Lower leg skin (tissue), 4 donors: ENCODE measurements at regions not wholly inside any gene's neighbourhood (a gene's known extent, or its start where the extent isn't known, plus 50 kb on each side); places are given as distances from the start of the nearest gene placed in this dataset.

Experiments used
- DNase-seq, 2 donors: peaks; one replicate each; pipeline ENCODE4 v3.0.0-alpha.2; 2019; ENCODE audit warnings: low spot score in 2 of 2
- H3K4me3 ChIP-seq: fragments of 200-600 bp; sonication (generic); 2 replicates; pipeline ENCODE4 v1.5.1; 2017; ENCODE audit warnings: mild to moderate bottlenecking, low read depth; ENCODE audit not compliant: poor library complexity, severe bottlenecking
- POLR2A ChIP-seq, 2 donors: fragments of 450-650 bp; IDR thresholded peaks; one replicate each; pipeline ENCODE4 v1.6.1; 2016 to 2017; ENCODE audit warnings: antibody characterized with exemption in 2 of 2, mild to moderate bottlenecking in 1 of 2, moderate library complexity in 1 of 2
- WGBS, 2 donors: methylation state at CpG; one replicate each; pipeline ENCODE4 v1.1.5; 2018; 5-methylcytosine and 5-hydroxymethylcytosine counted together
- intact Hi-C: fragments of 100-400 bp; cut with DNase I; formaldehyde crosslinking; loops from one replicate; pipeline ENCODE4 v1.15.0; 2023; ENCODE audit warnings: low total_unique reads
- TF ChIP-seq, protein P1 (sequence below), 3 donors: fragments of 450-650 bp; IDR thresholded peaks; one replicate each; pipeline ENCODE4 v1.5.1; 2016; ENCODE audit warnings: antibody characterized with exemption in 3 of 3, mild to moderate bottlenecking in 3 of 3, moderate library complexity in 2 of 3

DNA sequence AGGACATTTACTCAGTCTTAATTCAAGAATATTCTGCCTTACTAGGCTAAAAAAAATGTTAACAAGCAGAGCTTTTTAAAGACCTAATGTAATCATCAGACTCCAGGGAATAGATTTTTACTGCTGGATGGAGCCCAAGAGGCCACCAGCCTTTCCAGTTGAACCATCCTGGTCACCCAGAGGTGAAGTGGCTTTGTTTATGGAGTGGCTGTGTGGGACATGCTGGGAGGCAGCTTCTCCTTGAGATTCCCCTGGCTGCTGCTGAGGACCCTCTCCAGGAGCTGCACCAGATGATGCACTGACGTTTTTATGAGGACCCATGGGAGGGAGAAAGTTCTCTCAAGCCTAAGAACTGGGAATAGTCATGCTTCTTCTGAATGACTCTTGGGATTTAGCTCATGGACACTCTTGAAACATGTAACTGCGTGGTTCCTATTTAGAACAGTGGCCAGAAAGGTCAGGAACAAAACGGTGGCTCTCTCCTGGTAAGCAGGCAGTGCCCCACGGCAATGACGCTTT lies 205.9 kb upstream of the MIR17HG start:
- WGBS, 2 donors: 45 to 58% methylated on average over 5 of the region's 5 CpGs
- no peak for TF ChIP-seq POLR2A (IDR thresholded peaks at IDR 0.05)
- TF ChIP-seq, protein P1, sequence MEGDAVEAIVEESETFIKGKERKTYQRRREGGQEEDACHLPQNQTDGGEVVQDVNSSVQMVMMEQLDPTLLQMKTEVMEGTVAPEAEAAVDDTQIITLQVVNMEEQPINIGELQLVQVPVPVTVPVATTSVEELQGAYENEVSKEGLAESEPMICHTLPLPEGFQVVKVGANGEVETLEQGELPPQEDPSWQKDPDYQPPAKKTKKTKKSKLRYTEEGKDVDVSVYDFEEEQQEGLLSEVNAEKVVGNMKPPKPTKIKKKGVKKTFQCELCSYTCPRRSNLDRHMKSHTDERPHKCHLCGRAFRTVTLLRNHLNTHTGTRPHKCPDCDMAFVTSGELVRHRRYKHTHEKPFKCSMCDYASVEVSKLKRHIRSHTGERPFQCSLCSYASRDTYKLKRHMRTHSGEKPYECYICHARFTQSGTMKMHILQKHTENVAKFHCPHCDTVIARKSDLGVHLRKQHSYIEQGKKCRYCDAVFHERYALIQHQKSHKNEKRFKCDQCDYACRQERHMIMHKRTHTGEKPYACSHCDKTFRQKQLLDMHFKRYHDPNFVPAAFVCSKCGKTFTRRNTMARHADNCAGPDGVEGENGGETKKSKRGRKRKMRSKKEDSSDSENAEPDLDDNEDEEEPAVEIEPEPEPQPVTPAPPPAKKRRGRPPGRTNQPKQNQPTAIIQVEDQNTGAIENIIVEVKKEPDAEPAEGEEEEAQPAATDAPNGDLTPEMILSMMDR (IDR thresholded peaks at IDR 0.05): no peak
- H3K4me3 ChIP-seq: no peak overlapping the region
- intact Hi-C loops: no loop called here
- DNase-seq: no peak

DNA sequence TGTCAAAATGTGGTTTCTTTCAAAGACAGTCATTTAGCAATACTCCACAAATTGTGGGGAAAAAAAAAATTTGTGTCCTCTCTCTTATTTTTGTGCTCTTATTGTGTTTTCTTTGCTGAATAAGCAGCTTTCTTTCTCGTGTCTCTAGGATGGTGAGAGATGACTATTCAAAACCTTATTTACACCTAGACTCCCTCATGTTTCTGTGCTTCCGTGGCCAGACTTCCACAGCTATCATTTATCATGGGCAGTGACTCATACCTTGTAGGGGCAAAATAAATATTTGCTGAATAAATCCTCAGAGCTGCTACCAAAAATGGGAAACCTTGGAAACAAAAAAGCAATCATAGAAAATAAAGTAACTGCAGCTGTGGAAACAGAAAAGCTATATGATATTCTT lies 204.9 kb upstream of the MIR17HG start:
- intact Hi-C loops: no loop called here
- no peak for TF ChIP-seq POLR2A (IDR thresholded peaks at IDR 0.05)
- TF ChIP-seq, protein P1 (IDR thresholded peaks at IDR 0.05): no peak
- H3K4me3 ChIP-seq: no peak overlapping the region
- 22 to 25% methylated on average over 2 of the region's 2 CpGs for WGBS, 2 donors
- DNase-seq: no peak

DNA sequence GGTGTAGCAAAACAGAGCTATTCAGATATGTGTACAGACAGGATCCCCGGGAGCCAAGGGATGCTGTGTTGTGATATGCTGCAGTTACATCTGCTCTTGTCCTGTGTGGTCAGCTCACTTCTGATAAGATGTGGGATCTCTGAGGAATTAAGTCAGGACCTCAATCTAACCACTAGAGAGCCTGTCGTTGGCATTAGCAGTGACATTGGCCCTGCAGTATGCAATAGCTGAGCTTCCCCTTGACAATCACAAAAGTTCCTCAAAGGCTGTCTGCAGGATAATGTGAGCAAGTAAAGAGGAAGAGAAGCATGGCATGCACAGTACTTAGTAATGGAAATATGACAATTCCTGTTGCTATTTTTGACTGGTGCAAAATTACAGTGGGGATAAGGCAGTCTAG lies 203.4 kb upstream of the MIR17HG start:
- TF ChIP-seq, protein P1 (IDR thresholded peaks at IDR 0.05): no peak
- TF ChIP-seq POLR2A (IDR thresholded peaks at IDR 0.05): no peak
- WGBS, 2 donors: 58 to 61% methylated on average over 2 of the region's 2 CpGs
- no peak for DNase-seq
- intact Hi-C loops: no loop called here
- H3K4me3 ChIP-seq: no peak overlapping the region

DNA sequence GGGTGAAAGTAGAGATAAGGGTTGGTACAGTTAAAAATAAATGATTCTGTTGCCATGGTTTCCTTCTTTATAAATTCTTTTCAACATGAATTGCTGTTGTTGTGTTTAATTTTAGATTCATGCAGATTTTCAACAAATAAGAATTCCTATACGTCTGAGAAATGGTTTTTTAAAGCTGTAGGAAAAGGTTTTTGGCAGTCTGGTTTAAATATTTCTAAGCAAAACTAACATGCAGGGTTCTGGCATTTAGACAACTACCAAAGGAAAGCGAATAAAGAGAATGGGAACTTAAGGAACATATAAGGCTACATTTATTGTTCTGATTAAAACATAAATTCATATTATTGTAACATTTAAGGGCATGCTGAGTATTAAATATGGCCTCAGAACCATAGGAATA lies 203.0 kb upstream of the MIR17HG start:
- no peak for DNase-seq
- 52 to 56% methylated on average over 2 of the region's 2 CpGs for WGBS, 2 donors
- no peak overlapping the region for H3K4me3 ChIP-seq
- TF ChIP-seq POLR2A (IDR thresholded peaks at IDR 0.05): no peak
- TF ChIP-seq, protein P1 (IDR thresholded peaks at IDR 0.05): no peak
- intact Hi-C loops: no loop called here

DNA sequence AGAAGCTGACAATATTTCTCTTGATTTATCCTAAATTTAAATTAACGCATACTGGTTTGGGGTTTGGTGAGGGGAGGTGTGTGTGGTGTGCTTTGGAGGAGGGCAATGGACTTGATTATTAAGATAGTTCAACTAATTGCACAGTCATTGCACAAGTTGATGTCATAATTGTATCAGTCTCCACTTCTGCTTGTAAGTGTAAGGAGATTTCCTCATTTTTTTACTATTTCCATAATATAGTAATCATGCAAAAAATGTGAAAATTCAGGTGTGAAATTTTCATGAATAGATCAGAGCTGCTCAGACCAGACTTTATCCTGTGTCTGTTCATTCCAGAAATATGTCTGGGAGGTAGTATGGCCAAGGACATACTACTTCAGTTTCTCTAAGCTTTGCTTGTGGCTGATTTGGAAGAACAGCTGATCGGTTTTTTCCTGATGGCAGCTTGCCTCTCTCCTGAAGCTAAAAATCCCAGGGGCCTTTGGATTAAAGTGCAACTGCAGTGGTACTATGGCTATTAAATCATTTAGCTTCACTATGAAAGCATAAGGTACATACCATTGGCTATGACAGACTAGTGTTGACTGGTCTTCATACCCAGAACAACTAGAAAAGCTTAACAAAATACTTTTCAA lies 201.8 kb upstream of the MIR17HG start:
- WGBS, 2 donors: 84 to 91% methylated on average over 2 of the region's 2 CpGs
- no peak for DNase-seq
- TF ChIP-seq, protein P1 (IDR thresholded peaks at IDR 0.05): no peak
- TF ChIP-seq POLR2A (IDR thresholded peaks at IDR 0.05): no peak
- no peak overlapping the region for H3K4me3 ChIP-seq
- intact Hi-C loops: no loop called here

DNA sequence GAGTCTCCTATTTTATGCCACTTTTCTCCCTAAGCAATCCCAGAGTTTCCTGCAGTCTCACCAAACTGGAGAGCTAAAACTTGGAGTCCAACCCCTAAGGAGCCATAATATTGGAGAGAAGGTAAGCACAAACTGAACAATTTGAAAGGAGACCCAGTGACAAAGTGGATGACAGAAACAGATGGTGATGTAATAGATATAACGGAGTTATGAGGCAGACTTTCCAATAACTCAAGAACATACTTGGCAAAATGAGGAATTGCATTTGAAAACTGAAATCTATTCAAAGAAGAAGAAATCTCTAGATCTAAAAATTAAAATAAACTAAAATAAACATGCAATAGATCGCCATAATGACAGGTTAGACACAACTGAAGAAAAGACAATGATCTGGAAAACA lies 200.9 kb upstream of the MIR17HG start:
- 57 to 79% methylated on average over 2 of the region's 2 CpGs for WGBS, 2 donors

More for the DNA sequence above, 200.9 kb upstream of the MIR17HG start:
- TF ChIP-seq POLR2A (IDR thresholded peaks at IDR 0.05): no peak
- TF ChIP-seq, protein P1 (IDR thresholded peaks at IDR 0.05): no peak
- intact Hi-C loops: no loop called here
- DNase-seq: no peak
- H3K4me3 ChIP-seq: no peak overlapping the region
